ENCODE measurements at regions not wholly inside any gene's neighbourhood (a gene's known extent, or its start where the extent isn't known, plus 50 kb on each side); places are given as distances from the start of the nearest gene placed in this dataset.

- H3K27me3 ChIP-seq (ENCODE audit: control insufficient read depth in 2 of 2, insufficient read depth in 2 of 2, low read length in 2 of 2), result no peaks in the 10 kb centered on the region
- H3K9me3 Mint-ChIP-seq, result peaks cover 0 to 13% (median 2%) of the 10 kb centered on the region in 7 donors
- no peak for DNase-seq
- no peak overlapping the region for H2AFZ ChIP-seq (ENCODE audit: insufficient read depth, low read depth, low read length, poor library complexity, severe bottlenecking)
- H3K9ac ChIP-seq (ENCODE audit: insufficient read depth, low read length, poor library complexity, severe bottlenecking), result no peak overlapping the region
- no peak overlapping the region for H3K27ac ChIP-seq (ENCODE audit: low read depth in 1 of 2, low read length in 2 of 2)
- H3K9me3 ChIP-seq (replicated peaks in 1 of 2; ENCODE audit: control insufficient read depth in 1 of 2, insufficient read depth in 1 of 2, low read length in 2 of 2), result no peaks in the 10 kb centered on the region
- no peak overlapping the region for H3K27ac Mint-ChIP-seq
- H3K4me3 Mint-ChIP-seq, result no peak overlapping the region
- H4K20me1 ChIP-seq (ENCODE audit: insufficient read depth, low read length), result no peaks in the 10 kb centered on the region
- intact Hi-C loops (cut with micrococcal nuclease), result no loop called here
- H3K4me1 ChIP-seq (ENCODE audit: control insufficient read depth in 1 of 2, insufficient read depth in 2 of 2, low read length in 2 of 2), result no peaks in the 10 kb centered on the region
- no peaks in the 10 kb centered on the region for H3K79me2 ChIP-seq (ENCODE audit: insufficient read depth, low read length)
- no peak overlapping the region for H3K4me3 ChIP-seq (replicated peaks in 1 of 3; ENCODE audit: low read depth in 2 of 3, low read length in 3 of 3)
- no peak overlapping the region for H3K4me2 ChIP-seq (replicated peaks; ENCODE audit: extremely low read depth, low read length, poor library complexity, severe bottlenecking)
- H3K27me3 Mint-ChIP-seq (ENCODE audit: low read depth in 3 of 3), result peaks cover 0 to 2% (median 0%) of the 10 kb centered on the region in 3 donors
- WGBS (ENCODE audit: insufficient coverage), result 100% methylated on average over 1 of the region's 1 CpG
- no peaks in the 10 kb centered on the region for H3K36me3 ChIP-seq (replicated peaks in 1 of 2; ENCODE audit: control insufficient read depth in 1 of 2, insufficient read depth in 2 of 2, low read length in 2 of 2)
- H3K36me3 Mint-ChIP-seq, result no peaks in the 10 kb centered on the region
- no peaks in the 10 kb centered on the region for H3K4me1 Mint-ChIP-seq
- TF ChIP-seq CTCF (IDR thresholded peaks at IDR 0.05), result no peak
These were observed 126.0 kb upstream of the LDB2 start for GRCh38 chr4:17024425-17024824.

GRCh38 chr4:17020901-17021300 is 122.5 kb upstream of the LDB2 start:
- Histone ChIP-seq H3K36me3 (replicated peaks in 1 of 2; ENCODE audit: control insufficient read depth in 1 of 2, insufficient read depth in 2 of 2, low read length in 2 of 2) (no peaks in the 10 kb centered on the region), H4K20me1 (ENCODE audit: insufficient read depth, low read length) (no peaks in the 10 kb centered on the region), H3K9ac (ENCODE audit: insufficient read depth, low read length, poor library complexity, severe bottlenecking) (no peak overlapping the region), H3K4me3 (replicated peaks in 1 of 3; ENCODE audit: low read depth in 2 of 3, low read length in 3 of 3) (no peak overlapping the region), H3K9me3 (replicated peaks in 1 of 2; ENCODE audit: control insufficient read depth in 1 of 2, insufficient read depth in 1 of 2, low read length in 2 of 2) (no peaks in the 10 kb centered on the region), H3K4me2 (replicated peaks; ENCODE audit: extremely low read depth, low read length, poor library complexity, severe bottlenecking) (no peak overlapping the region), H3K79me2 (ENCODE audit: insufficient read depth, low read length) (no peaks in the 10 kb centered on the region), H3K27me3 (ENCODE audit: control insufficient read depth in 2 of 2, insufficient read depth in 2 of 2, low read length in 2 of 2) (no peaks in the 10 kb centered on the region), H3K4me1 (ENCODE audit: control insufficient read depth in 1 of 2, insufficient read depth in 2 of 2, low read length in 2 of 2) (no peaks in the 10 kb centered on the region), H2AFZ (ENCODE audit: insufficient read depth, low read depth, low read length, poor library complexity, severe bottlenecking) (no peak overlapping the region), H3K27ac (ENCODE audit: low read depth in 1 of 2, low read length in 2 of 2) (no peak overlapping the region)
- Mint-ChIP-seq H3K27me3 (ENCODE audit: low read depth in 3 of 3) (no peaks in the 10 kb centered on the region), H3K4me1 (no peaks in the 10 kb centered on the region), H3K27ac (no peak overlapping the region), H3K36me3 (no peaks in the 10 kb centered on the region), H3K4me3 (no peak overlapping the region), H3K9me3 (peaks cover 0 to 10% (median 0%) of the 10 kb centered on the region in 7 donors)
- WGBS (ENCODE audit: insufficient coverage), result 86% methylated on average over 4 of the region's 4 CpGs
- intact Hi-C loops (cut with micrococcal nuclease), result no loop called here
- no peak for DNase-seq
- TF ChIP-seq CTCF (IDR thresholded peaks at IDR 0.05), result no peak
